ENCODE measurements at regions not wholly inside any gene's neighbourhood (a gene's known extent, or its start where the extent isn't known, plus 50 kb on each side); places are given as distances from the start of the nearest gene placed in this dataset.

GRCh38 chr2:207248702-207249377 is 83.1 kb upstream of the KLF7 start:
- H4K20me1 ChIP-seq (ENCODE audit: insufficient read depth, low read length, poor library complexity, severe bottlenecking): no peaks in the 10 kb centered on the region
- no peak overlapping the region for H3K4me2 ChIP-seq (ENCODE audit: low read depth, low read length, poor library complexity, severe bottlenecking)
- H3K27me3 ChIP-seq (ENCODE audit: insufficient read depth, low read length, poor library complexity, severe bottlenecking): no peaks in the 10 kb centered on the region
- H3K9ac ChIP-seq (ENCODE audit: low read depth, low read length, poor library complexity, severe bottlenecking): no peak overlapping the region
- peaks cover 7% of the 10 kb centered on the region for H3K4me1 ChIP-seq (ENCODE audit: insufficient read depth, low read length, poor library complexity, severe bottlenecking)
- no peaks in the 10 kb centered on the region for H3K9me3 ChIP-seq (ENCODE audit: insufficient read depth, low read depth, low read length)
- H3K36me3 ChIP-seq (ENCODE audit: insufficient read depth, low read length): no peaks in the 10 kb centered on the region
- no peak overlapping the region for H2AFZ ChIP-seq (ENCODE audit: low read length)
- no peak for TF ChIP-seq CTCF (conservative IDR thresholded peaks at IDR 0.05; ENCODE audit: low read length)
- no peak for TF ChIP-seq EZH2phosphoT487 (IDR thresholded peaks at IDR 0.05; ENCODE audit: borderline replicate concordance)
- no peak overlapping the region for H3K4me3 ChIP-seq (ENCODE audit: low read length, poor library complexity, severe bottlenecking)
- no peaks in the 10 kb centered on the region for H3F3A ChIP-seq (ENCODE audit: low read depth)
- H3K9me2 ChIP-seq (replicated peaks; ENCODE audit: low read depth, low read length): no peaks in the 10 kb centered on the region
- H3K79me2 ChIP-seq (ENCODE audit: insufficient read depth, low read length): no peaks in the 10 kb centered on the region

GRCh38 chr2:207251022-207251421 is 85.3 kb upstream of the KLF7 start:
- Histone ChIP-seq H3K9ac (ENCODE audit: low read depth, low read length, poor library complexity, severe bottlenecking) (no peak overlapping the region), H3K9me3 (ENCODE audit: insufficient read depth, low read depth, low read length) (no peaks in the 10 kb centered on the region), H3F3A (ENCODE audit: low read depth) (no peaks in the 10 kb centered on the region), H2AFZ (ENCODE audit: low read length) (no peak overlapping the region), H3K4me1 (ENCODE audit: insufficient read depth, low read length, poor library complexity, severe bottlenecking) (peaks cover 7% of the 10 kb centered on the region), H3K36me3 (ENCODE audit: insufficient read depth, low read length) (no peaks in the 10 kb centered on the region), H3K4me3 (ENCODE audit: low read length, poor library complexity, severe bottlenecking) (no peak overlapping the region), H3K4me2 (ENCODE audit: low read depth, low read length, poor library complexity, severe bottlenecking) (no peak overlapping the region), H3K27me3 (ENCODE audit: insufficient read depth, low read length, poor library complexity, severe bottlenecking) (no peaks in the 10 kb centered on the region), H3K9me2 (replicated peaks; ENCODE audit: low read depth, low read length) (no peaks in the 10 kb centered on the region), H3K79me2 (ENCODE audit: insufficient read depth, low read length) (no peaks in the 10 kb centered on the region), H4K20me1 (ENCODE audit: insufficient read depth, low read length, poor library complexity, severe bottlenecking) (no peaks in the 10 kb centered on the region)
- TF ChIP-seq EZH2phosphoT487 (IDR thresholded peaks at IDR 0.05; ENCODE audit: borderline replicate concordance): no peak

GRCh38 chr2:207251573-207252192 is 85.9 kb upstream of the KLF7 start:
- no peak overlapping the region for H3K4me3 ChIP-seq (ENCODE audit: low read length, poor library complexity, severe bottlenecking)
- no peaks in the 10 kb centered on the region for H4K20me1 ChIP-seq (ENCODE audit: insufficient read depth, low read length, poor library complexity, severe bottlenecking)
- no peak overlapping the region for H3K4me2 ChIP-seq (ENCODE audit: low read depth, low read length, poor library complexity, severe bottlenecking)
- H3K9me2 ChIP-seq (replicated peaks; ENCODE audit: low read depth, low read length): no peaks in the 10 kb centered on the region
- no peaks in the 10 kb centered on the region for H3K27me3 ChIP-seq (ENCODE audit: insufficient read depth, low read length, poor library complexity, severe bottlenecking)
- no peaks in the 10 kb centered on the region for H3F3A ChIP-seq (ENCODE audit: low read depth)
- H3K9ac ChIP-seq (ENCODE audit: low read depth, low read length, poor library complexity, severe bottlenecking): no peak overlapping the region
- no peaks in the 10 kb centered on the region for H3K79me2 ChIP-seq (ENCODE audit: insufficient read depth, low read length)
- no peaks in the 10 kb centered on the region for H3K9me3 ChIP-seq (ENCODE audit: insufficient read depth, low read depth, low read length)
- no peaks in the 10 kb centered on the region for H3K36me3 ChIP-seq (ENCODE audit: insufficient read depth, low read length)
- H3K4me1 ChIP-seq (ENCODE audit: insufficient read depth, low read length, poor library complexity, severe bottlenecking): peaks cover 7% of the 10 kb centered on the region
- TF ChIP-seq CTCF (conservative IDR thresholded peaks at IDR 0.05; ENCODE audit: low read length) (no peak), EZH2phosphoT487 (IDR thresholded peaks at IDR 0.05; ENCODE audit: borderline replicate concordance) (no peak)
- H2AFZ ChIP-seq (ENCODE audit: low read length): no peak overlapping the region

Data from Loucy (cell line).